Mesothelial cell of epicardium (in vitro differentiated cells): ENCODE measurements at regions not wholly inside any gene's neighbourhood (a gene's known extent, or its start where the extent isn't known, plus 50 kb on each side); places are given as distances from the start of the nearest gene placed in this dataset.

Experiments used
- DNase-seq, 2 experiments: peaks; one replicate each; pipeline ENCODE4 v3.0.0; 2021; ENCODE audit warnings: low spot score in 2 of 2; ENCODE audit not compliant: unreplicated experiment in 2 of 2
- H3K27ac Mint-ChIP-seq: 2 replicates; pipeline ENCODE4 v1.8.0; 2021; ENCODE audit warnings: mixed read lengths
- H3K27me3 Mint-ChIP-seq: 2 replicates; pipeline ENCODE4 v1.8.0; 2021; ENCODE audit warnings: low read depth, mixed read lengths
- H3K36me3 Mint-ChIP-seq: 2 replicates; pipeline ENCODE4 v1.8.0; 2021; ENCODE audit warnings: mixed read lengths
- H3K4me1 Mint-ChIP-seq: 2 replicates; pipeline ENCODE4 v1.8.0; 2021; ENCODE audit warnings: mixed read lengths
- H3K4me3 Mint-ChIP-seq: 2 replicates; pipeline ENCODE4 v1.8.0; 2021; ENCODE audit warnings: mild to moderate bottlenecking, moderate library complexity, mixed read lengths
- H3K9me3 Mint-ChIP-seq: 2 replicates; pipeline ENCODE4 v1.8.0; 2021; ENCODE audit warnings: mixed read lengths
- TF ChIP-seq, protein P1 (sequence below): fragments of 200-600 bp; sonication (generic); IDR thresholded peaks from one replicate; pipeline ENCODE4 v1.5.0; 2021; ENCODE audit warnings: antibody characterized with exemption; ENCODE audit not compliant: unreplicated experiment

- Mint-ChIP-seq H3K27me3 (peaks cover 7% of the 10 kb centered on the region), H3K36me3 (no peaks in the 10 kb centered on the region), H3K9me3 (no peaks in the 10 kb centered on the region), H3K4me1 (no peaks in the 10 kb centered on the region), H3K4me3 (no peak overlapping the region), H3K27ac (no peak overlapping the region)
- no peak for DNase-seq
- TF ChIP-seq, protein P1, sequence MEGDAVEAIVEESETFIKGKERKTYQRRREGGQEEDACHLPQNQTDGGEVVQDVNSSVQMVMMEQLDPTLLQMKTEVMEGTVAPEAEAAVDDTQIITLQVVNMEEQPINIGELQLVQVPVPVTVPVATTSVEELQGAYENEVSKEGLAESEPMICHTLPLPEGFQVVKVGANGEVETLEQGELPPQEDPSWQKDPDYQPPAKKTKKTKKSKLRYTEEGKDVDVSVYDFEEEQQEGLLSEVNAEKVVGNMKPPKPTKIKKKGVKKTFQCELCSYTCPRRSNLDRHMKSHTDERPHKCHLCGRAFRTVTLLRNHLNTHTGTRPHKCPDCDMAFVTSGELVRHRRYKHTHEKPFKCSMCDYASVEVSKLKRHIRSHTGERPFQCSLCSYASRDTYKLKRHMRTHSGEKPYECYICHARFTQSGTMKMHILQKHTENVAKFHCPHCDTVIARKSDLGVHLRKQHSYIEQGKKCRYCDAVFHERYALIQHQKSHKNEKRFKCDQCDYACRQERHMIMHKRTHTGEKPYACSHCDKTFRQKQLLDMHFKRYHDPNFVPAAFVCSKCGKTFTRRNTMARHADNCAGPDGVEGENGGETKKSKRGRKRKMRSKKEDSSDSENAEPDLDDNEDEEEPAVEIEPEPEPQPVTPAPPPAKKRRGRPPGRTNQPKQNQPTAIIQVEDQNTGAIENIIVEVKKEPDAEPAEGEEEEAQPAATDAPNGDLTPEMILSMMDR: no peak
These were observed 84.0 kb downstream of the DHCR7 start for GRCh38 chr11:71364176-71364671.

DNA sequence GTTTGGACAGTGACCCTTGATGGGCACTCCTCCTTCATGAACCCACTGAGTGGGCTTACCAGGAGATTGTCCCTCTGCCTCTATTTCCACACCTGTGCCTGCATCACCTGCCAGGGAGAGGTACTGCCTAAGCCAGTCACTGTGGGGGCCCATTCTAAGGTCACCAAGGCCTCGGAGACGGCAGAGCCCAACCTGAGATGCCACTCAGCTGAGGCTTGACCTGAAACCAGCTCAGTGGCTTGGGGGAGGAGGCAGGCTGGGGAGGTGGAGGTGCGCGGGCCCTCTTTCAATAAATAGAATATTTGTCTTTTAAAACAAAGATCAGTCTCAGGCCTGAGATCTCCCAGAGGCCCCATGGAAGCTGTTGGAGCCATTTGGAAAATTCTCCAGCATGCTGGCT, 84.5 kb downstream of the DHCR7 start:
- TF ChIP-seq, protein P1: no peak
- no peak overlapping the region for H3K4me3 Mint-ChIP-seq
- H3K27ac Mint-ChIP-seq: no peak overlapping the region
- no peaks in the 10 kb centered on the region for H3K36me3 Mint-ChIP-seq
- DNase-seq: no peak
- H3K9me3 Mint-ChIP-seq: no peaks in the 10 kb centered on the region
- peaks cover 11% of the 10 kb centered on the region for H3K27me3 Mint-ChIP-seq
- H3K4me1 Mint-ChIP-seq: no peaks in the 10 kb centered on the region

- Mint-ChIP-seq H3K4me3 (no peak overlapping the region), H3K36me3 (no peaks in the 10 kb centered on the region), H3K9me3 (no peaks in the 10 kb centered on the region), H3K27me3 (peaks cover 24% of the 10 kb centered on the region), H3K27ac (no peak overlapping the region), H3K4me1 (no peaks in the 10 kb centered on the region)
- TF ChIP-seq, protein P1: no peak
- no peak for DNase-seq
These were observed 89.1 kb downstream of the DHCR7 start for GRCh38 chr11:71358963-71359567.

GRCh38 chr11:71358122-71358728, 90.0 kb downstream of the DHCR7 start:
- no peak for DNase-seq
- no peak overlapping the region for H3K4me3 Mint-ChIP-seq
- peaks cover 30% of the 10 kb centered on the region for H3K27me3 Mint-ChIP-seq
- H3K36me3 Mint-ChIP-seq: no peaks in the 10 kb centered on the region
- H3K4me1 Mint-ChIP-seq: no peaks in the 10 kb centered on the region
- no peaks in the 10 kb centered on the region for H3K9me3 Mint-ChIP-seq
- TF ChIP-seq, protein P1: no peak
- H3K27ac Mint-ChIP-seq: no peak overlapping the region

GRCh38 chr11:71357414-71357813, 90.8 kb downstream of the DHCR7 start:
- Mint-ChIP-seq H3K36me3 (no peaks in the 10 kb centered on the region), H3K9me3 (no peaks in the 10 kb centered on the region), H3K27ac (no peak overlapping the region), H3K4me1 (no peaks in the 10 kb centered on the region), H3K4me3 (no peak overlapping the region), H3K27me3 (peaks cover 37% of the 10 kb centered on the region)
- TF ChIP-seq, protein P1: no peak
- no peak for DNase-seq
